ENCODE measurements at regions not wholly inside any gene's neighbourhood (a gene's known extent, or its start where the extent isn't known, plus 50 kb on each side); places are given as distances from the start of the nearest gene placed in this dataset.
"Not testable (repeated sequence)": the region's sequence is repeated elsewhere in the genome, so short reads cannot be mapped to it uniquely, and the experiment has no call there.

- no peak for DNase-seq
Observed at GRCh38 chr5:82596451-82596850, 318.3 kb upstream of the RPS23 start.

- DNase-seq: no peak
Observed at GRCh38 chr5:82595113-82595512, 317.0 kb upstream of the RPS23 start.

- DNase-seq: no peak
Observed at GRCh38 chr5:82594097-82594496, 315.9 kb upstream of the RPS23 start.

- DNase-seq: no peak
Observed at GRCh38 chr5:82593481-82593880, 315.3 kb upstream of the RPS23 start.

GRCh38 chr5:82591021-82591515 is 312.9 kb upstream of the RPS23 start:
- DNase-seq: no peak

- no peak for DNase-seq
Observed at GRCh38 chr5:82590112-82590511, 312.0 kb upstream of the RPS23 start.

GRCh38 chr5:82586661-82587310 is 308.6 kb upstream of the RPS23 start:
- DNase-seq: no peak

- DNase-seq: no peak
Observed at GRCh38 chr5:82586181-82586580, 308.0 kb upstream of the RPS23 start.

GRCh38 chr5:82584631-82585030 is 306.5 kb upstream of the RPS23 start:
- DNase-seq: no peak

- not testable (repeated sequence) for DNase-seq
Observed at GRCh38 chr5:82583331-82583730, 305.2 kb upstream of the RPS23 start.

- DNase-seq: no peak
Observed at GRCh38 chr5:82564963-82565362, 286.8 kb upstream of the RPS23 start.

- no peak for DNase-seq
Observed at GRCh38 chr5:82563745-82564144, 285.6 kb upstream of the RPS23 start.

GRCh38 chr5:82562696-82563240 is 284.6 kb upstream of the RPS23 start:
- no peak for DNase-seq

GRCh38 chr5:82561797-82562196 is 283.6 kb upstream of the RPS23 start:
- no peak for DNase-seq

- DNase-seq: no peak
Observed at GRCh38 chr5:82560969-82561368, 282.8 kb upstream of the RPS23 start.

GRCh38 chr5:82560561-82560960 is 282.4 kb upstream of the RPS23 start:
- no peak for DNase-seq

GRCh38 chr5:82551840-82552385 is 273.8 kb upstream of the RPS23 start:
- no peak for DNase-seq

- DNase-seq: no peak
Observed at GRCh38 chr5:82551192-82551591, 273.0 kb upstream of the RPS23 start.

GRCh38 chr5:82549263-82549662 is 271.1 kb upstream of the RPS23 start:
- no peak for DNase-seq

- DNase-seq: no peak
Observed at GRCh38 chr5:82544004-82544403, 265.9 kb upstream of the RPS23 start.

GRCh38 chr5:82540301-82540700 is 262.1 kb upstream of the RPS23 start:
- DNase-seq: no peak

GRCh38 chr5:82538339-82539034 is 260.3 kb upstream of the RPS23 start:
- DNase-seq: no peak

- DNase-seq: no peak
Observed at GRCh38 chr5:82537687-82538306, 259.6 kb upstream of the RPS23 start.

GRCh38 chr5:82534986-82535385 is 256.8 kb upstream of the RPS23 start:
- no peak for DNase-seq
